GM19324 (cell line): ENCODE measurements at regions not wholly inside any gene's neighbourhood (a gene's known extent, or its start where the extent isn't known, plus 50 kb on each side); places are given as distances from the start of the nearest gene placed in this dataset.

Experiments used
- ATAC-seq: cut with Tn5 transposase; IDR thresholded peaks from one replicate; pipeline ENCODE4 v1.9.1; 2021; ENCODE audit warnings: mild to moderate bottlenecking, moderate library complexity; ENCODE audit not compliant: unreplicated experiment, low FRiP score

GRCh38 chr1:228984646-228985631 lies 249.7 kb downstream of the RHOU start:
- no peak for ATAC-seq

DNA sequence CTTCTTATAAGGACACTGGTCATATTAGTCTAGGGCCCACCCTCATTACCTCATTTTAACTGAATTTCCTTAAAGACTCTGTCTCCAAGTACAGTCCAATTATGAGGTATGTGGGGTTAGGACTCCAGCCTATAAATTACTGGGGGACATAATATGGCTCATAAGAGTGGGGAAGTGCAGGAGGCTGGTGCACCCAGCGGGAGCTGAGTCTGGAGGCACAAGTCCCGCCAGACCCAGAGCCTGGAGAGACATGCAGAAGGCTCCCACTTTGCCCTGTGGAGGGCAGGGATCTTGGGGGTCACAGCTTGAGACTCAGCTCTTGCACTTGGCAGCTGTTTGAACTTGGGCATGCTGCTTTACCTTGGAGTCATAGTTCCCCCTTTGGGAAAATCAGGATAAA lies 250.4 kb downstream of the RHOU start:
- no peak for ATAC-seq

GRCh38 chr1:228986093-228986904 lies 251.0 kb downstream of the RHOU start:
- no peak for ATAC-seq

GRCh38 chr1:228987286-228987685 lies 252.0 kb downstream of the RHOU start:
- ATAC-seq = no peak

GRCh38 chr1:228987736-228988506 lies 252.6 kb downstream of the RHOU start:
- ATAC-seq = no peak

GRCh38 chr1:228988664-228989063 lies 253.4 kb downstream of the RHOU start:
- no peak for ATAC-seq

GRCh38 chr1:228989176-228989575 lies 253.9 kb downstream of the RHOU start:
- no peak for ATAC-seq

GRCh38 chr1:228989676-228989991 lies 254.4 kb downstream of the RHOU start:
- no peak for ATAC-seq

GRCh38 chr1:228989992-228990827 lies 254.9 kb downstream of the RHOU start:
- no peak for ATAC-seq

DNA sequence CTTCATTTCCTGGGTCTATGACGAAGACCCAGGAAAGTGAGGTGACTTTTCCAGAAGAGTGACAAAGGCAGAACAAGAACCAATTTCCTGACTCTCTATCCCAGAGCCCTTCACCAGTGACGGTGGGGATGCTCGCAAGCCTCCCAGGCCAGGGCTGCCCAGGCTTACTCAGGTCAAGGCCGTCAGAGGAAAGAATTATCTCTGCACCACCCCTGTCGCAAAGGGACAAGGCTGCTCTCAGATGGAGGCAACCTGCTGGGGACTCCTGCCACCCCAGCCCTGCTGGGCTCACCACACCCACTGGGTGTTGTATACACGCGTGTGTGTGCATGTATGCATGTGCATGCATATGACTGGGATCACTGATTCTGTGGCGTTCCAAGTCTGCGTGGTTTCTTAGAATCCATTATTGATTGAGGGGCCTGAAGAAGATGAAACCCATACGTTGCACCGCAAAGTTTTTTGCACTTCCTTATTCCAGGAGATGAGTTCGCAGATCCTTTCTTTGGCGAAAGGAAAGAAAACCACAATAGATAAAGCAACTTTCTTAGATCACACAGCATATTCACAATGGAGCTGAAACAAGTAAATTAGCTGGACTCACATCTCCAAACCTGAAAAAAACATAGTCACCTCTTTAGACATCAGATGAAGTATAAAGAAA lies 255.8 kb downstream of the RHOU start:
- no peak for ATAC-seq

- ATAC-seq = no peak
These were observed 256.8 kb downstream of the RHOU start for GRCh38 chr1:228992044-228992443.

- ATAC-seq = no peak
These were observed 257.7 kb downstream of the RHOU start for GRCh38 chr1:228992907-228993535.

GRCh38 chr1:228994676-228995594 lies 259.7 kb downstream of the RHOU start:
- no peak for ATAC-seq

DNA sequence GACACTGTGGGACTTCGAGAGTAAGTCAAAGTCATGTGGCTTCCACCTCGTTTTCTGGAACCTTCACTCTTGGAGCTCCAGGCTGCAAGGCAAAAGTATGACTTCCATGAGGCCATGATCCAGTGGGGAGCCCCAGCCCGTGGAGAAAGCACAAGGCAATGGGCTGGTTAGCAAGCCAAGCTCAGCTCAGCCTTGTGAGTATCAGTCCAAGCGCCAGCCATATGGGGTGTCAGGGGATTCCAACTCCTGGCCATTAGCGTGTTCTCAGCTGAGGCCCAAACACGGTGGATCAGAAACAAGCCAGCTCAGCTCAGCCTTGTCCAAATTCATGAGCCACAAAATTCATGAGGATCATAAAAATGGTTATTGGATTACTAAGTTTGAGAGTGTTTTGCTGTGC lies 261.0 kb downstream of the RHOU start:
- no peak for ATAC-seq

DNA sequence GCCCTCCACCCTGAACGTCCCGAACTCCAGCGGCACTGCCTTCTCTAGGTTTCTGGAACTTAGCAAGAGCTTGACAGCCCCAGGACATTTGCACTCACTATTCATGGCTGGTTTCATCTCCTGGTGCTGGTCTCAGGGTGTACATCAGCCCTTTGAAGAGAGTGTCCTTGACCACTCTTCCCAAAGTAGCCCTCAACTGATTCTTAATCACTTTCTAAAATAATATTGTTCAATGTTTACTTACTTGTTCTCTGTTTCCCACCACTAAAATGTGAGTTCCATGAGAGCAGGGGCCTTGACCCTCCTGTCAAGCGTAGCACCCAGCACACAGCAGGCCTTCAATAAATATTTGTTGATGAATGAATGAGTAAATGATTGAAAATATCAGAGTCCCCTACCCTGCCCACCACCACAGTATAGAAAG lies 262.5 kb downstream of the RHOU start:
- ATAC-seq = no peak

- no peak for ATAC-seq
These were observed 262.9 kb downstream of the RHOU start for GRCh38 chr1:228998179-228998578.

- no peak for ATAC-seq
These were observed 264.3 kb downstream of the RHOU start for GRCh38 chr1:228999446-229000170.
